ENCODE measurements at regions not wholly inside any gene's neighbourhood (a gene's known extent, or its start where the extent isn't known, plus 50 kb on each side); places are given as distances from the start of the nearest gene placed in this dataset.

DNA sequence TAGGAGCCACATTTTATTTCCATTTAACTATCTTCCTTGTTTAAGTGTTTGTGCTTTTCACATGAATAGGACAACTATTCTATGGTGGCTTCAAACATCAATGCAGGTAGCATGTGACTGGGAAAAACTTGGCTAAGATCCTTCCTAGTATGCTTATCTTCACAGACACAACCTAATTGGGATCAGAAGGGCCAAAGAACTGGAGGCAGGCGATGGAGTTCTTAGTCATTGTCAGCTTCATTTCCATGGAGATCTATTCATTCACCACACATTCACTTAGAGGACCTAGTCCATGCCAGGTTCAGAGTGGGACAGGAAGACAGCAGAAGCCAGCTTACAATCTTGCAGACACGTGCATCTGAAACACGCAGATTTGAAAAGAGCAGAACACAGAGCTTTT is 277.5 kb upstream of the PPP2R3A start:
- H3K4me3 ChIP-seq (ENCODE audit: low read length): no peak overlapping the region
- TF ChIP-seq, protein P1, sequence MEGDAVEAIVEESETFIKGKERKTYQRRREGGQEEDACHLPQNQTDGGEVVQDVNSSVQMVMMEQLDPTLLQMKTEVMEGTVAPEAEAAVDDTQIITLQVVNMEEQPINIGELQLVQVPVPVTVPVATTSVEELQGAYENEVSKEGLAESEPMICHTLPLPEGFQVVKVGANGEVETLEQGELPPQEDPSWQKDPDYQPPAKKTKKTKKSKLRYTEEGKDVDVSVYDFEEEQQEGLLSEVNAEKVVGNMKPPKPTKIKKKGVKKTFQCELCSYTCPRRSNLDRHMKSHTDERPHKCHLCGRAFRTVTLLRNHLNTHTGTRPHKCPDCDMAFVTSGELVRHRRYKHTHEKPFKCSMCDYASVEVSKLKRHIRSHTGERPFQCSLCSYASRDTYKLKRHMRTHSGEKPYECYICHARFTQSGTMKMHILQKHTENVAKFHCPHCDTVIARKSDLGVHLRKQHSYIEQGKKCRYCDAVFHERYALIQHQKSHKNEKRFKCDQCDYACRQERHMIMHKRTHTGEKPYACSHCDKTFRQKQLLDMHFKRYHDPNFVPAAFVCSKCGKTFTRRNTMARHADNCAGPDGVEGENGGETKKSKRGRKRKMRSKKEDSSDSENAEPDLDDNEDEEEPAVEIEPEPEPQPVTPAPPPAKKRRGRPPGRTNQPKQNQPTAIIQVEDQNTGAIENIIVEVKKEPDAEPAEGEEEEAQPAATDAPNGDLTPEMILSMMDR (IDR thresholded peaks at IDR 0.05; ENCODE audit: insufficient read depth, low read depth, low read length, missing control alignments): no peak
- no peak for DNase-seq (ENCODE audit: low read depth)

DNA sequence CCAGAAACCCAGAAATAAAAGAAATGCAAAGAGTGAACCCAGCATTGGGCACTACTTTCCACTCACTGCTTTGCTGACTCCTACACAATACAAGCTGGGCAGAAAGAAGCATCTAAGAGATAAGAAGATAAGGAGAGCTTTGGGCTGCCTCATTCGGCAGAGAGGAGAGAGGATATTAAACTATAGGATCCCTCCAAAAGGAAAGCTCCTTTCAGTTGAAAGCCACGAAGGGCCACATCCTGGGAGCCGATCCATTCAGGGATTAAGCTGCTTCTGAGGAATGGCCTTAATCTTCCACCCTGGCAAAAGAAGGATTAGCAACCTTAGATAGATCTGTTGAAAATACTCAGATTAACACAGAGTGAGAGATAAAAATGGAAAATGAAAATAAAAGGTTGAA is 274.9 kb upstream of the PPP2R3A start:
- no peak for DNase-seq (ENCODE audit: low read depth)
- TF ChIP-seq, protein P1 (IDR thresholded peaks at IDR 0.05; ENCODE audit: insufficient read depth, low read depth, low read length, missing control alignments): no peak
- H3K4me3 ChIP-seq (ENCODE audit: low read length): no peak overlapping the region

DNA sequence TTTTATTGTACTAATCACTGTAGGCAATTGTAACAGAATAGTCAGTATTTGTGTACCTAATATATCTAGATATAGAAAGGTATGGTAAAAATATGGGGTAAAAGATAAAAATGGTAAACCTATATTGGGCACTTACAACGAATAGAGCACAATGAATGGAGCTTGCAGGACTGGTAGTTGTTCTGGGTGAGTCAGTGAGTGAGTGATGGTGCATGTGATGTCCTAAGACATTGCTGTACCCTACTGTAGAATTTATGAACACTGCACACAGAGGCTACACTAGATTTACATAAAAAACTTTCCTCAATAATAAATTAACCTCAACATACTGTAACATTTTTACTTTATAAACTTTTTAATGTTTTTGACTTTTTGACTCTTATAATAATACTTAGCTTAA is 274.3 kb upstream of the PPP2R3A start:
- H3K4me3 ChIP-seq (ENCODE audit: low read length): no peak overlapping the region
- peak; percentile 29 for DNase-seq (ENCODE audit: low read depth)
- TF ChIP-seq, protein P1 (IDR thresholded peaks at IDR 0.05; ENCODE audit: insufficient read depth, low read depth, low read length, missing control alignments): no peak

DNA sequence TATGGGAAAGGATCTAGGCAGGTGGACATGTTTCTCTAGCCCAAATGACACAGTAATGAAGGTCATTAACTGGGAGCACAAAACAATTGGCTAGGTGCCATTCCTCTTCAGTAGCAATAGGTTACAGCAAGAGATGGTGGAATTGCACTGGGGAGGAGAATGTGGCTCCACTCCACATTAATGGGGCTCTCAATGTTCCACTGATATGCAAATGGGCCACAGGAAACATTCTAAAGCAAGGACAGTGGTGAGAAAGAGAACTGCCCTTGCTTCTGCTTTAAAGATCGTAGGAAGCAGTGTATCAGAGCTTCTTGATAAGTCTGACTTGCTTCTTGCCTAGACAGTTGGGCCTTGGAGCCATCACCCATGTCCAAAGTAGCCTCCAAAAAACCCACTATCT is 271.4 kb upstream of the PPP2R3A start:
- no peak overlapping the region for H3K4me3 ChIP-seq (ENCODE audit: low read length)
- TF ChIP-seq, protein P1 (IDR thresholded peaks at IDR 0.05; ENCODE audit: insufficient read depth, low read depth, low read length, missing control alignments): no peak
- no peak for DNase-seq (ENCODE audit: low read depth)

DNA sequence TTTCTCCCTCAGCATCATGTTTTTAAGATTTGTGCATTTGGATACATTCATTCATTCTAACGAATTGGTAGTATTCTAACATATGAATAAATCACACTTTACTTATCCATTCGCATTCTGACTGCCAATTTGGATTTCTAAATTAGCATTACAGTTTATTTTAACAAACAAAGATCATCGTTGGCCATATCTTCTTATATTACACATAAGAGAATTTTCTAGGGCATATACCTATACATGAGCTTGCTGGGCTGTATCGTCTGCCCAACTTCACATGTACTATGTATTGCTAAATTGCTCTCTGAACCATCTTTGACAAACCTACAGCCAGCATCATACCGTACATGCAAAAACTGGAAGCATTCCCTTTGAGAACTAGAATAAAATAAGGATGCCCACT is 265.8 kb upstream of the PPP2R3A start:
- DNase-seq (ENCODE audit: low read depth): no peak
- no peak overlapping the region for H3K4me3 ChIP-seq (ENCODE audit: low read length)
- TF ChIP-seq, protein P1 (IDR thresholded peaks at IDR 0.05; ENCODE audit: insufficient read depth, low read depth, low read length, missing control alignments): no peak

DNA sequence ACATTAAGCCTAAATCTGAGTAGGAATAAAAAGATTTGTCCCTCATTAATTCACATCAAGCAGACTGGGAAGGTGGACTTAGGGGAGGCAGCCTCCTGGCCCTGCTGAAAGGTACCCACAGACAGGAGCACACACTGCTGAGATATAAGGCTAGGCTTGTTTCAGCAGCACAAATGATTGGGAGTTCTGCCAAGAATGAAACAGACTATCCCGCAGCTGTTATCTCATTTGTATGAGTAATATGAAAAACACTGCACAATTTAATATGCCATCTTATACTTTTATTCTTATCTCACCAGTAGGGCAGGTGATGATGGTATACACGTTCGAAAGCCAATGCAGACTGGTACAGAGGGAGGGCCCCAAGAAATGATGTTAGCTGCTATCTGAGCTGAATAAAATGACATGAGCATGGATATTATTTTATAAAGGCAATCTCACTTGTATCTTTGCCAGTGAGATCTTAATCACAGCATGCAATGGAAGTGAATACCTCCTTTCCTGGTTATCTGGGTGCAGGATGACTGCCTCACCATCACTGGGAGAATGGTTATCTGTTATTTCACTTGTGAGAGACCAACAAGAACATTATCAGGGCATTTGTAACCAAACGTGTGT is 258.7 kb upstream of the PPP2R3A start:
- TF ChIP-seq, protein P1 (IDR thresholded peaks at IDR 0.05; ENCODE audit: insufficient read depth, low read depth, low read length, missing control alignments): no peak
- H3K4me3 ChIP-seq (ENCODE audit: low read length): no peak overlapping the region
- DNase-seq (ENCODE audit: low read depth): peak; percentile 10

DNA sequence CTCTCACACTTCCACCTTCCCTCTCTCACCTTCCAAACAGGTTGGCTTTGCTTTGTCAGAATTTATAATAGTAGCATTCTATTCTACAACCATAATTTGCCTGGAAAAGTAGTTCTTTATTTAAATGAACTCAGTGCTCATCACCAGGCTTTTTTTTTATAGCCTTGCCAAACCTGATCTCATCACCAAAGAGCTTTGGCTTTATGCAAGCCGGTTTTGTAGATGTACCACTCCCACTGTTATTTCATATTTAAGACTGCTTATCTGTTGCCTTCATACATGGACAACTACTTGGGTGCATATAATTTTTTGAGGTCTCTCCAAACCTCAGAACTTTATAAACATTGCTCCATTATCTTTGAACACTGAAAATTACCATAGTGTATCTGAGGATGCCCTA is 246.1 kb upstream of the PPP2R3A start:
- DNase-seq (ENCODE audit: low read depth): no peak
- H3K4me3 ChIP-seq (ENCODE audit: low read length): no peak overlapping the region
- TF ChIP-seq, protein P1 (IDR thresholded peaks at IDR 0.05; ENCODE audit: insufficient read depth, low read depth, low read length, missing control alignments): no peak

Measured in epithelial cell of esophagus (primary cell).